SK-N-SH treated with all-trans-retinoic acid at 6 μM for 48 hours (cell line): ENCODE measurements at regions not wholly inside any gene's neighbourhood (a gene's known extent, or its start where the extent isn't known, plus 50 kb on each side); places are given as distances from the start of the nearest gene placed in this dataset.
"Not testable (repeated sequence)": the region's sequence is repeated elsewhere in the genome, so short reads cannot be mapped to it uniquely, and the experiment has no call there.

Experiments used
- ATAC-seq: fragments of 200-7000 bp; cut with Tn5 transposase; 3 replicates; pipeline ENCODE4 v1.9.1; 2020; ENCODE audit warnings: mild to moderate bottlenecking, moderate library complexity
- ARNTL ChIP-seq: fragments of 450-650 bp; formaldehyde crosslinking; IDR thresholded peaks from 2 replicates; pipeline ENCODE4 v1.5.0; 2020; ENCODE audit warnings: low read depth, mild to moderate bottlenecking, moderate library complexity, borderline replicate concordance
- BACH2 ChIP-seq: fragments of 250-450 bp; sonication (Bioruptor Pico); IDR thresholded peaks from 2 replicates; pipeline ENCODE4 v1.9.0; 2021; ENCODE audit warnings: mild to moderate bottlenecking, borderline replicate concordance
- CREB5 ChIP-seq: fragments of 250-450 bp; sonication (Bioruptor Pico); IDR thresholded peaks from 2 replicates; pipeline ENCODE4 v1.5.1; 2020; ENCODE audit warnings: low read depth, mild to moderate bottlenecking, moderate library complexity
- CSDC2 ChIP-seq: fragments of 250-450 bp; sonication (Bioruptor Pico); IDR thresholded peaks from 2 replicates; pipeline ENCODE4 v1.5.0; 2020; ENCODE audit warnings: mild to moderate bottlenecking, moderate library complexity
- ESRRG ChIP-seq: fragments of 250-450 bp; sonication (Bioruptor Pico); IDR thresholded peaks from 2 replicates; pipeline ENCODE4 v1.6.1; 2021; ENCODE audit warnings: mild to moderate bottlenecking
- GLIS3 ChIP-seq: fragments of 250-450 bp; sonication (Bioruptor Pico); IDR thresholded peaks from 2 replicates; pipeline ENCODE4 v1.5.0; 2020; ENCODE audit warnings: mild to moderate bottlenecking, moderate library complexity
- ISL1 ChIP-seq: fragments of 250-450 bp; sonication (Bioruptor Pico); IDR thresholded peaks from 2 replicates; pipeline ENCODE4 v2.1.2; 2022; ENCODE audit warnings: mild to moderate bottlenecking, moderate library complexity
- OSR1 ChIP-seq: fragments of 250-450 bp; sonication (Bioruptor Pico); IDR thresholded peaks from 2 replicates; pipeline ENCODE4 v1.8.0; 2022; ENCODE audit warnings: moderate library complexity, mild to moderate bottlenecking, inconsistent platforms
- PATZ1 ChIP-seq: fragments of 250-450 bp; sonication (Bioruptor Pico); IDR thresholded peaks from 2 replicates; pipeline ENCODE4 v1.8.0; 2020; ENCODE audit warnings: mild to moderate bottlenecking, moderate library complexity, borderline replicate concordance
- POU6F1 ChIP-seq: fragments of 250-450 bp; sonication (Bioruptor Pico); IDR thresholded peaks from 2 replicates; pipeline ENCODE4 v1.8.0; 2021; ENCODE audit warnings: low read depth, mild to moderate bottlenecking, moderate library complexity, borderline replicate concordance
- PPARA ChIP-seq: fragments of 250-450 bp; sonication (Bioruptor Pico); IDR thresholded peaks from 2 replicates; pipeline ENCODE4 v1.5.0; 2020; ENCODE audit warnings: mild to moderate bottlenecking, borderline replicate concordance
- RARB ChIP-seq: fragments of 250-450 bp; sonication (Bioruptor Pico); IDR thresholded peaks from 2 replicates; pipeline ENCODE4 v1.8.0; 2021; ENCODE audit warnings: mild to moderate bottlenecking, moderate library complexity
- SNAI2 ChIP-seq: fragments of 250-450 bp; sonication (Bioruptor Pico); IDR thresholded peaks from 2 replicates; pipeline ENCODE4 v1.5.0; 2020; ENCODE audit warnings: mild to moderate bottlenecking, moderate library complexity
- TCF4 ChIP-seq: fragments of 250-450 bp; sonication (Bioruptor Pico); IDR thresholded peaks from 2 replicates; pipeline ENCODE4 v1.8.0; 2021; ENCODE audit warnings: mild to moderate bottlenecking, moderate library complexity, borderline replicate concordance
- TOX ChIP-seq: fragments of 250-450 bp; sonication (Bioruptor Pico); IDR thresholded peaks from 2 replicates; pipeline ENCODE4 v1.8.0; 2021; ENCODE audit warnings: mild to moderate bottlenecking, moderate library complexity, borderline replicate concordance
- TSHZ2 ChIP-seq: fragments of 250-450 bp; sonication (Bioruptor Pico); IDR thresholded peaks from 2 replicates; pipeline ENCODE4 v1.5.0; 2020; ENCODE audit warnings: mild to moderate bottlenecking, moderate library complexity
- ZC3H10 ChIP-seq: fragments of 250-450 bp; sonication (Bioruptor Pico); IDR thresholded peaks from 2 replicates; pipeline ENCODE4 v1.5.1; 2021; ENCODE audit warnings: mild to moderate bottlenecking, moderate library complexity
- ZFP3 ChIP-seq: fragments of 250-450 bp; sonication (Bioruptor Pico); IDR thresholded peaks from 2 replicates; pipeline ENCODE4 v1.5.0; 2020; ENCODE audit warnings: mild to moderate bottlenecking, moderate library complexity
- ZFP30 ChIP-seq: fragments of 450-650 bp; formaldehyde crosslinking; IDR thresholded peaks from 2 replicates; pipeline ENCODE4 v1.5.0; 2022; ENCODE audit warnings: mild to moderate bottlenecking, moderate library complexity
- ZNF565 ChIP-seq: fragments of 450-650 bp; formaldehyde crosslinking; conservative IDR thresholded peaks from 2 replicates; pipeline ENCODE4 v1.5.0; 2020; ENCODE audit warnings: low read depth, mild to moderate bottlenecking, moderate library complexity
- ZNF70 ChIP-seq: fragments of 450-650 bp; formaldehyde crosslinking; IDR thresholded peaks from 2 replicates; pipeline ENCODE4 v1.5.0; 2020; ENCODE audit warnings: mild to moderate bottlenecking, moderate library complexity
- ZNF8 ChIP-seq: fragments of 450-650 bp; formaldehyde crosslinking; IDR thresholded peaks from 2 replicates; pipeline ENCODE4 v1.5.0; 2020; ENCODE audit warnings: mild to moderate bottlenecking, moderate library complexity

- TF ChIP-seq ISL1 (CRISPR knock-in tag) (no peak), POU6F1 (CRISPR knock-in tag) (no peak; the same call in 1 of the 2 replicates), ARNTL (CRISPR knock-in tag) (no peak), SNAI2 (CRISPR knock-in tag) (no peak), RARB (CRISPR knock-in tag) (no peak), ZFP3 (CRISPR knock-in tag) (no peak), GLIS3 (CRISPR knock-in tag) (no peak)
- TF ChIP-seq, all 23 proteins: peak for 0
Observed at GRCh38 chr17:77288115-77288619, 147.4 kb downstream of the SEC14L1 start (continued).

- ATAC-seq: not testable (repeated sequence)
Observed at GRCh38 chr17:77290759-77291558, 150.2 kb downstream of the SEC14L1 start.

- ATAC-seq: no peak
- TF ChIP-seq OSR1 (CRISPR knock-in tag): no peak
- TF ChIP-seq POU6F1 (CRISPR knock-in tag): no peak
- no peak for TF ChIP-seq ZFP30 (CRISPR knock-in tag)
- no peak for TF ChIP-seq ZC3H10
- no peak for TF ChIP-seq BACH2 (CRISPR knock-in tag)
- no peak for TF ChIP-seq TOX
- no peak for TF ChIP-seq TCF4 (CRISPR knock-in tag)
- no peak for TF ChIP-seq CREB5
- TF ChIP-seq ISL1 (CRISPR knock-in tag): no peak
- no peak for TF ChIP-seq ZNF565 (CRISPR knock-in tag)
- no peak for TF ChIP-seq ZNF70 (CRISPR knock-in tag)
- TF ChIP-seq ZNF8 (CRISPR knock-in tag): no peak
- TF ChIP-seq RARB (CRISPR knock-in tag): no peak
- no peak for TF ChIP-seq CSDC2 (CRISPR knock-in tag)
Observed at GRCh38 chr17:77291591-77292386, 151.0 kb downstream of the SEC14L1 start.

- ATAC-seq: no peak
- TF ChIP-seq CSDC2 (CRISPR knock-in tag): no peak
- TF ChIP-seq GLIS3 (CRISPR knock-in tag): no peak
- no peak for TF ChIP-seq ZNF70 (CRISPR knock-in tag)
- TF ChIP-seq TSHZ2: no peak
- TF ChIP-seq PPARA (CRISPR knock-in tag): no peak
- no peak for TF ChIP-seq ZFP30 (CRISPR knock-in tag)
- no peak for TF ChIP-seq ESRRG
- no peak for TF ChIP-seq ZNF8 (CRISPR knock-in tag)
- TF ChIP-seq SNAI2 (CRISPR knock-in tag): no peak
- TF ChIP-seq RARB (CRISPR knock-in tag): no peak
- TF ChIP-seq PATZ1 (CRISPR knock-in tag): no peak
- no peak for TF ChIP-seq ZFP3 (CRISPR knock-in tag)
- no peak for TF ChIP-seq POU6F1 (CRISPR knock-in tag)
- no peak for TF ChIP-seq TCF4 (CRISPR knock-in tag)
- no peak for TF ChIP-seq ZC3H10
- no peak for TF ChIP-seq OSR1 (CRISPR knock-in tag)
- no peak for TF ChIP-seq TOX
Observed at GRCh38 chr17:77294761-77295160, 154.0 kb downstream of the SEC14L1 start.
